GM10266 (cell line): ENCODE measurements at regions not wholly inside any gene's neighbourhood (a gene's known extent, or its start where the extent isn't known, plus 50 kb on each side); places are given as distances from the start of the nearest gene placed in this dataset.

Source experiments
- DNase-seq: peaks from one replicate; pipeline ENCODE4 v3.0.0; 2012; ENCODE audit errors: extremely low spot score
- CTCF ChIP-seq: IDR thresholded peaks from 2 replicates; pipeline ENCODE4 v1.5.1; 2012; ENCODE audit warnings: mild to moderate bottlenecking, low read depth; ENCODE audit not compliant: control insufficient read depth, insufficient read depth; ENCODE audit errors: missing control alignments

- no peak for DNase-seq
- TF ChIP-seq CTCF: no peak
Observed at GRCh38 chr14:53848854-53849253, 107.8 kb downstream of the BMP4 start.

- DNase-seq: no peak
- no peak for TF ChIP-seq CTCF
Observed at GRCh38 chr14:53847881-53848280, 108.7 kb downstream of the BMP4 start.

- no peak for TF ChIP-seq CTCF
- DNase-seq: no peak
Observed at GRCh38 chr14:53847057-53847456, 109.6 kb downstream of the BMP4 start.

GRCh38 chr14:53845813-53846693 lies 110.6 kb downstream of the BMP4 start:
- DNase-seq: no peak
- no peak for TF ChIP-seq CTCF

- TF ChIP-seq CTCF: no peak
- no peak for DNase-seq
Observed at GRCh38 chr14:53842938-53843337, 113.7 kb downstream of the BMP4 start.

- no peak for DNase-seq
- no peak for TF ChIP-seq CTCF
Observed at GRCh38 chr14:53841109-53842099, 115.2 kb downstream of the BMP4 start.
